ENCODE measurements at regions not wholly inside any gene's neighbourhood (a gene's known extent, or its start where the extent isn't known, plus 50 kb on each side); places are given as distances from the start of the nearest gene placed in this dataset.

DNA sequence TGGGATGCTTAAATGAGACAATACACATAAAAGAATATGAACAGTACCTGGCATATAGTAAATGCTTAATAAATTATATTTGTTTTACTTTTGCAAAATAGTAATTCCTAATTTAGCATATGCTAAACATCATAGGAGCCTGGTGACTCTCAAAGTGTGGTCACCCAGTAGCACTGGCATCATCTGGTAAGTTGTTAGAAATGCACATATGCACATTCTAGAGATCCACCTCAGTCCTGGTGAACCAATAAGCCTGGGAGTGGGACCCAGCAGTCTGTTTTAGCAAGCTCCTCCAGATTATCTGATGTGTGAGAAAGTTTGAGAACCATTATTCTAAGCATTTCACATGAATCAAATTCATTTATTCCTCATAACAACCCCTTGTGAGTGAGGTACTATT is 830.4 kb downstream of the RPA4 start:
- no peak overlapping the region for H3K4me3 ChIP-seq
- H3K27ac ChIP-seq (ENCODE audit: extremely low read depth, low read depth, low read length) = no peak overlapping the region
- H3K9me3 ChIP-seq (replicated peaks; ENCODE audit: control insufficient read depth, insufficient read depth, low read depth, low read length) = no peaks in the 10 kb centered on the region
- H3K27me3 ChIP-seq (ENCODE audit: control insufficient read depth in 2 of 2, insufficient read depth in 2 of 2, low read length in 2 of 2) = no peaks in the 10 kb centered on the region
- intact Hi-C loops (cut with micrococcal nuclease) (no loop called here), in situ Hi-C loops (cut with MboI) (no loop called here)
- no peak overlapping the region for H3K4me2 ChIP-seq (ENCODE audit: insufficient read depth, low read length)
- H3K9me1 ChIP-seq (ENCODE audit: control insufficient read depth, insufficient read depth, low read length) = no peaks in the 10 kb centered on the region
- FAIRE-seq (no peak), DNase-seq (ENCODE audit: extremely low read depth in 1 of 4, low spot score in 3 of 4) (no peak), ATAC-seq (no peak)
- no peaks in the 10 kb centered on the region for H3K36me3 ChIP-seq (ENCODE audit: control insufficient read depth, insufficient read depth, low read length)
- BruUV-seq (replicated peaks) = no TSS peak
- H3K4me1 ChIP-seq (replicated peaks in 1 of 2; ENCODE audit: control insufficient read depth in 2 of 2, insufficient read depth in 2 of 2, low read length in 2 of 2) = no peaks in the 10 kb centered on the region
- no peak overlapping the region for H3K9ac ChIP-seq (ENCODE audit: insufficient read depth in 1 of 2, low read depth in 2 of 2, low read length in 2 of 2)
- no peaks in the 10 kb centered on the region for H3K79me2 ChIP-seq (ENCODE audit: control insufficient read depth, insufficient read depth, low read length)
- CTCF ChIA-PET (ENCODE audit: low intra/inter-chr PET ratio) = no interaction called here
- POLR2A ChIA-PET = no interaction called here
- H4K20me1 ChIP-seq (replicated peaks; ENCODE audit: control insufficient read depth, insufficient read depth, low read length) = no peaks in the 10 kb centered on the region
- no peak overlapping the region for H2AFZ ChIP-seq (ENCODE audit: low read depth, low read length)
- TF ChIP-seq FIP1L1 (IDR thresholded peaks at IDR 0.05; ENCODE audit: low read depth, low read length, poor library complexity, severe bottlenecking) (no peak), STAT5A (IDR thresholded peaks at IDR 0.05; ENCODE audit: borderline replicate concordance, low read length) (no peak), PRPF4 (IDR thresholded peaks at IDR 0.05; ENCODE audit: insufficient read depth, low read depth, low read length, poor library complexity, severe bottlenecking) (no peak), THRAP3 (IDR thresholded peaks at IDR 0.05; ENCODE audit: borderline replicate concordance) (no peak), ZC3H4 (CRISPR knock-in tag; IDR thresholded peaks at IDR 0.05; ENCODE audit: borderline replicate concordance) (no peak), ZNF263 (CRISPR knock-in tag; IDR thresholded peaks at IDR 0.05; ENCODE audit: borderline replicate concordance) (no peak)
- TF ChIP-seq, protein P1, sequence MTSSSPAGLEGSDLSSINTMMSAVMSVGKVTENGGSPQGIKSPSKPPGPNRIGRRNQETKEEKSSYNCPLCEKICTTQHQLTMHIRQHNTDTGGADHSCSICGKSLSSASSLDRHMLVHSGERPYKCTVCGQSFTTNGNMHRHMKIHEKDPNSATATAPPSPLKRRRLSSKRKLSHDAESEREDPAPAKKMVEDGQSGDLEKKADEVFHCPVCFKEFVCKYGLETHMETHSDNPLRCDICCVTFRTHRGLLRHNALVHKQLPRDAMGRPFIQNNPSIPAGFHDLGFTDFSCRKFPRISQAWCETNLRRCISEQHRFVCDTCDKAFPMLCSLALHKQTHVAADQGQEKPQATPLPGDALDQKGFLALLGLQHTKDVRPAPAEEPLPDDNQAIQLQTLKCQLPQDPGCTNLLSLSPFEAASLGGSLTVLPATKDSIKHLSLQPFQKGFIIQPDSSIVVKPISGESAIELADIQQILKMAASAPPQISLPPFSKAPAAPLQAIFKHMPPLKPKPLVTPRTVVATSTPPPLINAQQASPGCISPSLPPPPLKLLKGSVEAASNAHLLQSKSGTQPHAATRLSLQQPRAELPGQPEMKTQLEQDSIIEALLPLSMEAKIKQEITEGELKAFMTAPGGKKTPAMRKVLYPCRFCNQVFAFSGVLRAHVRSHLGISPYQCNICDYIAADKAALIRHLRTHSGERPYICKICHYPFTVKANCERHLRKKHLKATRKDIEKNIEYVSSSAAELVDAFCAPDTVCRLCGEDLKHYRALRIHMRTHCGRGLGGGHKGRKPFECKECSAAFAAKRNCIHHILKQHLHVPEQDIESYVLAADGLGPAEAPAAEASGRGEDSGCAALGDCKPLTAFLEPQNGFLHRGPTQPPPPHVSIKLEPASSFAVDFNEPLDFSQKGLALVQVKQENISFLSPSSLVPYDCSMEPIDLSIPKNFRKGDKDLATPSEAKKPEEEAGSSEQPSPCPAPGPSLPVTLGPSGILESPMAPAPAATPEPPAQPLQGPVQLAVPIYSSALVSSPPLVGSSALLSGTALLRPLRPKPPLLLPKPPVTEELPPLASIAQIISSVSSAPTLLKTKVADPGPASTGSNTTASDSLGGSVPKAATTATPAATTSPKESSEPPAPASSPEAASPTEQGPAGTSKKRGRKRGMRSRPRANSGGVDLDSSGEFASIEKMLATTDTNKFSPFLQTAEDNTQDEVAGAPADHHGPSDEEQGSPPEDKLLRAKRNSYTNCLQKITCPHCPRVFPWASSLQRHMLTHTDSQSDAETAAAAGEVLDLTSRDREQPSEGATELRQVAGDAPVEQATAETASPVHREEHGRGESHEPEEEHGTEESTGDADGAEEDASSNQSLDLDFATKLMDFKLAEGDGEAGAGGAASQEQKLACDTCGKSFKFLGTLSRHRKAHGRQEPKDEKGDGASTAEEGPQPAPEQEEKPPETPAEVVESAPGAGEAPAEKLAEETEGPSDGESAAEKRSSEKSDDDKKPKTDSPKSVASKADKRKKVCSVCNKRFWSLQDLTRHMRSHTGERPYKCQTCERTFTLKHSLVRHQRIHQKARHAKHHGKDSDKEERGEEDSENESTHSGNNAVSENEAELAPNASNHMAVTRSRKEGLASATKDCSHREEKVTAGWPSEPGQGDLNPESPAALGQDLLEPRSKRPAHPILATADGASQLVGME (CRISPR knock-in tag; IDR thresholded peaks at IDR 0.05) = no peak
- TF ChIP-seq, protein P2, sequence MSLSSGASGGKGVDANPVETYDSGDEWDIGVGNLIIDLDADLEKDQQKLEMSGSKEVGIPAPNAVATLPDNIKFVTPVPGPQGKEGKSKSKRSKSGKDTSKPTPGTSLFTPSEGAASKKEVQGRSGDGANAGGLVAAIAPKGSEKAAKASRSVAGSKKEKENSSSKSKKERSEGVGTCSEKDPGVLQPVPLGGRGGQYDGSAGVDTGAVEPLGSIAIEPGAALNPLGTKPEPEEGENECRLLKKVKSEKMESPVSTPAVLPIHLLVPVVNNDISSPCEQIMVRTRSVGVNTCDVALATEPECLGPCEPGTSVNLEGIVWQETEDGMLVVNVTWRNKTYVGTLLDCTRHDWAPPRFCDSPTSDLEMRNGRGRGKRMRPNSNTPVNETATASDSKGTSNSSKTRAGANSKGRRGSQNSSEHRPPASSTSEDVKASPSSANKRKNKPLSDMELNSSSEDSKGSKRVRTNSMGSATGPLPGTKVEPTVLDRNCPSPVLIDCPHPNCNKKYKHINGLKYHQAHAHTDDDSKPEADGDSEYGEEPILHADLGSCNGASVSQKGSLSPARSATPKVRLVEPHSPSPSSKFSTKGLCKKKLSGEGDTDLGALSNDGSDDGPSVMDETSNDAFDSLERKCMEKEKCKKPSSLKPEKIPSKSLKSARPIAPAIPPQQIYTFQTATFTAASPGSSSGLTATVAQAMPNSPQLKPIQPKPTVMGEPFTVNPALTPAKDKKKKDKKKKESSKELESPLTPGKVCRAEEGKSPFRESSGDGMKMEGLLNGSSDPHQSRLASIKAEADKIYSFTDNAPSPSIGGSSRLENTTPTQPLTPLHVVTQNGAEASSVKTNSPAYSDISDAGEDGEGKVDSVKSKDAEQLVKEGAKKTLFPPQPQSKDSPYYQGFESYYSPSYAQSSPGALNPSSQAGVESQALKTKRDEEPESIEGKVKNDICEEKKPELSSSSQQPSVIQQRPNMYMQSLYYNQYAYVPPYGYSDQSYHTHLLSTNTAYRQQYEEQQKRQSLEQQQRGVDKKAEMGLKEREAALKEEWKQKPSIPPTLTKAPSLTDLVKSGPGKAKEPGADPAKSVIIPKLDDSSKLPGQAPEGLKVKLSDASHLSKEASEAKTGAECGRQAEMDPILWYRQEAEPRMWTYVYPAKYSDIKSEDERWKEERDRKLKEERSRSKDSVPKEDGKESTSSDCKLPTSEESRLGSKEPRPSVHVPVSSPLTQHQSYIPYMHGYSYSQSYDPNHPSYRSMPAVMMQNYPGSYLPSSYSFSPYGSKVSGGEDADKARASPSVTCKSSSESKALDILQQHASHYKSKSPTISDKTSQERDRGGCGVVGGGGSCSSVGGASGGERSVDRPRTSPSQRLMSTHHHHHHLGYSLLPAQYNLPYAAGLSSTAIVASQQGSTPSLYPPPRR (CRISPR knock-in tag; IDR thresholded peaks at IDR 0.05; ENCODE audit: borderline replicate concordance) = no peak
